ENCODE measurements at regions not wholly inside any gene's neighbourhood (a gene's known extent, or its start where the extent isn't known, plus 50 kb on each side); places are given as distances from the start of the nearest gene placed in this dataset.

DNA sequence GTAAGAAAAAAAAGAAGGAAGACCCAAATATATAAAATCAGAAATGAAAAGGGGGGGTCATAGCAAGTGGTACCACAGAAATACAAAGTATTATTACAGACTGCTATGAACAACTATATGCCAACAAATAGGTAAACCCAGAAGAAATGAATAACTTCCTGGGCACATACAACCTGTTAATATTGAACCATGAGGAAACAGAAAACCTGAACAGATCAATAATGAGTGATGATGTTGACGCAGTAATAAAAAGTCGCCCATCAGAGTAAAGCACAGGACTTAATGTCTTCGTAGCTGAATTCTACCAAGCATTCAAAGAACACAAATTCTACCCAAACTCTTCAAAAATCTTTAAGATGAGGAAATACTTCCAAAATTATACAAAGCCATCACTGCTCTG, 921.6 kb upstream of the SEMA6D start:
- H3K4me3 ChIP-seq (ENCODE audit: low read depth, low read length), result no peak overlapping the region
- no peak for DNase-seq (ENCODE audit: low read depth)
- TF ChIP-seq, protein P1, sequence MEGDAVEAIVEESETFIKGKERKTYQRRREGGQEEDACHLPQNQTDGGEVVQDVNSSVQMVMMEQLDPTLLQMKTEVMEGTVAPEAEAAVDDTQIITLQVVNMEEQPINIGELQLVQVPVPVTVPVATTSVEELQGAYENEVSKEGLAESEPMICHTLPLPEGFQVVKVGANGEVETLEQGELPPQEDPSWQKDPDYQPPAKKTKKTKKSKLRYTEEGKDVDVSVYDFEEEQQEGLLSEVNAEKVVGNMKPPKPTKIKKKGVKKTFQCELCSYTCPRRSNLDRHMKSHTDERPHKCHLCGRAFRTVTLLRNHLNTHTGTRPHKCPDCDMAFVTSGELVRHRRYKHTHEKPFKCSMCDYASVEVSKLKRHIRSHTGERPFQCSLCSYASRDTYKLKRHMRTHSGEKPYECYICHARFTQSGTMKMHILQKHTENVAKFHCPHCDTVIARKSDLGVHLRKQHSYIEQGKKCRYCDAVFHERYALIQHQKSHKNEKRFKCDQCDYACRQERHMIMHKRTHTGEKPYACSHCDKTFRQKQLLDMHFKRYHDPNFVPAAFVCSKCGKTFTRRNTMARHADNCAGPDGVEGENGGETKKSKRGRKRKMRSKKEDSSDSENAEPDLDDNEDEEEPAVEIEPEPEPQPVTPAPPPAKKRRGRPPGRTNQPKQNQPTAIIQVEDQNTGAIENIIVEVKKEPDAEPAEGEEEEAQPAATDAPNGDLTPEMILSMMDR (IDR thresholded peaks at IDR 0.05; ENCODE audit: insufficient read depth, low read length), result no peak

DNA sequence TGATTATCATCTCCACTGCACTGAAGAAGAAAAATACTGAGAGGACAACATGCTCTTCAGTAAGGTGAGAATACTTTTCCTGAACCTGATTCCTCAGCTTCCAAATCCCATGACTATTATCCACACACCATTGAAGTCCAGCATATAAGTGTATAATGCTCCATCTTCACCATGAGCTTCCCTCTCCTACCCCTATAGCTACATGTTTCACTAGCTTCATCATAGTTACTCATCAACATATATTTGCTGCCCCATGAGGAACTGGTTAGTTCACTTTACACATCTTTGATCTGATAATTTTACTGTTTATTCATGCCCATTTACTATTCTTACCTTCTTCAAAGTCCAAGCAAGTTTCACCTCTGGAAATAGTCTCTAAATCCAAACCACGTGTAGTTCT, 908.5 kb upstream of the SEMA6D start:
- DNase-seq (ENCODE audit: low read depth), result no peak
- TF ChIP-seq, protein P1 (IDR thresholded peaks at IDR 0.05; ENCODE audit: insufficient read depth, low read length), result no peak
- H3K4me3 ChIP-seq (ENCODE audit: low read depth, low read length), result no peak overlapping the region

DNA sequence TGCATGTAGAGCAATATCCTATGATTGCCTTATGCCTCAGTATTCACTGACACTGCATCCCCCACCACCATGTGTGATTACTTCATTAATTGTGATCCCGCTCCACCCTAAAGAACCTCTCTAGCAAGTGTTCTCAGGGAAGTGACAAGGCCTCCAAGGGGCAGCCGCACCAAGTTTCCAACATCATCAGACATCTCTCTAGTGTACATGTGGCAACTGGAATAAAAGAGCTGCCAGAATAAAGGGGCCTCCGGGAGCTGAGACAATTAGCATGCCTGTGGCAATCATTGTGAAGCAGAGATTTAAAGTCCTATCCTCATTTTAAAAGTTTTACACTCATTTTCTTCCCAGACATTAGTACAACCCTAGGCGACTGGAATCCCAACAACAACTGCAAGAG, 902.1 kb upstream of the SEMA6D start:
- no peak overlapping the region for H3K4me3 ChIP-seq (ENCODE audit: low read depth, low read length)
- TF ChIP-seq, protein P1 (IDR thresholded peaks at IDR 0.05; ENCODE audit: insufficient read depth, low read length), result no peak
- no peak for DNase-seq (ENCODE audit: low read depth)

DNA sequence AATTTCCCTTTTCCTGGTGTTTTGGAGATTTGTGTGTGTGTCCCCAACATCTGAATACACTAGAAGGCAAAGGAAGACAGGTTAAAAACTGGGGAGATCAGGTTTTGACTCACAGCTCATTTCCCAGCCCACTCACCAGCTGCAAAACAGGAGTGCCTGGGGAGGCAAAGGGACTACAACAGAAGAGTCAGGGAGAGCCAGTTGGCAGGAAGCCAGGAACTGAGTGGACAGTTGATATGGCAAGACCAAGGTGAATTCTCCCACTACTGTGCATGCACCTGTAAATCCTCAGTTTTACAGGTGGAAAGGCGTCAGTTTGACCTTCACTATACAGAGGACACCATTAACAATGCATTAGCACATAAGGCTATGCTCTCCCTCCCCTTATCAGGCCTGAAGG, 901.5 kb upstream of the SEMA6D start:
- DNase-seq (ENCODE audit: low read depth), result no peak
- TF ChIP-seq, protein P1 (IDR thresholded peaks at IDR 0.05; ENCODE audit: insufficient read depth, low read length), result no peak
- no peak overlapping the region for H3K4me3 ChIP-seq (ENCODE audit: low read depth, low read length)

DNA sequence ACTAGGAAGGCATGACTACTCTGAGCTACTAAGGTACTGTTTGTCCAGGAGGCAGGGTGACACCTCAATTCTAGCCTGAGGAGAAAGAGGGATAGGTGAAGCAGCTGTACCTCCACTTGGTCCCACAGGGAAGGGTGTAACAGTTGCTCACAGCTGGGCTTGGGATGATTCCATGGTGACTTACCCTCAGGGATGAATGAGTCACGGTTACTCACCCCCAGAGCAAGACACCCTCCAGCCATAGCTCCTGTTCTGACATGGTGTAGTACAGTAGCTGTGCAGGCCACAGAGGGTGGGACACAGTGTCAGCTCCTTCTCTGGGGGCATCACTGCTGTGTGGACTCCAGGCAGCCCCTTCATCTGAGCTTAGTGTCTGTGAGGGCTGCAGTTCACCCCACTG, 868.6 kb upstream of the SEMA6D start:
- no peak for DNase-seq (ENCODE audit: low read depth)
- H3K4me3 ChIP-seq (ENCODE audit: low read depth, low read length), result no peak overlapping the region
- TF ChIP-seq, protein P1 (IDR thresholded peaks at IDR 0.05; ENCODE audit: insufficient read depth, low read length), result no peak

DNA sequence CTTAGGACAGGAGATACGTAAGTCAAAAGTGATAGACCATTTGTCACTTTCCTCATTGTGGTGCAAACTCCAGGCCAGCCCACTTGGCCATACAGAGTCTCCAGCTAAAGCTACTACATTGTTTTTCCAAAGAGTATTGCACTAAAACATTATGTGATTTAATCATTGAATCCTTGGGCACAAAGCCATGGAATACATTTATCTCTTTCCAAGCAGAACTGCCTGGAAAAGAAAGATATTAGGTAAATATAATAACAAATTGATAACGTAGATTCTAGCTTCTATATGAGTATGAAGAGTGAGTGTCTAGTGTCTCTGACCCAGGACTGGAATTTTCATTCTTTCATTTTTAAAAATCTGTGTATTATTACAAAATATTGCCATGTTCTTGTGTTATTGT, 863.7 kb upstream of the SEMA6D start:
- TF ChIP-seq, protein P1 (IDR thresholded peaks at IDR 0.05; ENCODE audit: insufficient read depth, low read length), result no peak
- no peak for DNase-seq (ENCODE audit: low read depth)
- H3K4me3 ChIP-seq (ENCODE audit: low read depth, low read length), result no peak overlapping the region

DNA sequence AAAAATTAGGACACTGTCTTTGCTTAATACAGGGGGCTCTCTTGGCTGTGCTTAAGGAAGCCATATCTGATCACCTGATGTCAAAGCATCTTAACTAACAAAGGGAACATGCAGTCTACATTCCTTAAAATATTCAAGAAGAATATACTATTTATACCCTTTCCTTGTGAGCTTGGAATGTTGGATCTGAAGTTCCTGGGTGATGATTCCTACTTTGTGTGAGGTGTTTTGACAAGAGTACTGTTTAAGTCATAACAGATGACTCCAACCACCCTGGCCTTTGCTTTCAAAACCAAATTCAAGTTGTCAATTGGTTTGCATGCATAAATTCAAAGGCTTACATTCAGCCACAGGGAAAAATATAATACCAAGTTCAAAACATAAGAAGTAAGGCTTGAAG, 862.7 kb upstream of the SEMA6D start:
- H3K4me3 ChIP-seq (ENCODE audit: low read depth, low read length), result no peak overlapping the region
- no peak for DNase-seq (ENCODE audit: low read depth)
- TF ChIP-seq, protein P1 (IDR thresholded peaks at IDR 0.05; ENCODE audit: insufficient read depth, low read length), result no peak

All from fibroblast of the aortic adventitia (primary cell).